GM18508 (cell line): ENCODE measurements at regions not wholly inside any gene's neighbourhood (a gene's known extent, or its start where the extent isn't known, plus 50 kb on each side); places are given as distances from the start of the nearest gene placed in this dataset.

Experiments used
- ATAC-seq: cut with Tn5 transposase; IDR thresholded peaks from one replicate; pipeline ENCODE4 v1.9.1; 2021; ENCODE audit warnings: moderate number of reproducible peaks; ENCODE audit not compliant: insufficient read depth, unreplicated experiment

- no peak for ATAC-seq
Observed at GRCh38 chr16:51427085-51427484, 276.0 kb upstream of the SALL1 start.

- ATAC-seq: no peak
Observed at GRCh38 chr16:51426276-51426675, 275.2 kb upstream of the SALL1 start.

- no peak for ATAC-seq
Observed at GRCh38 chr16:51420247-51420646, 269.2 kb upstream of the SALL1 start.

GRCh38 chr16:51419768-51420167 is 268.7 kb upstream of the SALL1 start:
- ATAC-seq: no peak

- ATAC-seq: no peak
Observed at GRCh38 chr16:51418258-51418657, 267.2 kb upstream of the SALL1 start.

GRCh38 chr16:51416926-51417325 is 265.9 kb upstream of the SALL1 start:
- ATAC-seq: no peak

GRCh38 chr16:51410125-51410524 is 259.1 kb upstream of the SALL1 start:
- ATAC-seq: no peak

GRCh38 chr16:51409001-51409675 is 258.1 kb upstream of the SALL1 start:
- no peak for ATAC-seq

- no peak for ATAC-seq
Observed at GRCh38 chr16:51408357-51408756, 257.3 kb upstream of the SALL1 start.

GRCh38 chr16:51407921-51408320 is 256.9 kb upstream of the SALL1 start:
- no peak for ATAC-seq

- ATAC-seq: peak; percentile 52
Observed at GRCh38 chr16:51407199-51407598, 256.1 kb upstream of the SALL1 start.

GRCh38 chr16:51405361-51405760 is 254.3 kb upstream of the SALL1 start:
- ATAC-seq: no peak

- ATAC-seq: no peak
Observed at GRCh38 chr16:51404386-51404785, 253.3 kb upstream of the SALL1 start.

GRCh38 chr16:51402785-51403184 is 251.7 kb upstream of the SALL1 start:
- ATAC-seq: no peak

- no peak for ATAC-seq
Observed at GRCh38 chr16:51402298-51402697, 251.2 kb upstream of the SALL1 start.

- ATAC-seq: no peak
Observed at GRCh38 chr16:51401673-51402072, 250.6 kb upstream of the SALL1 start.

GRCh38 chr16:51399908-51400670 is 249.0 kb upstream of the SALL1 start:
- ATAC-seq: no peak

GRCh38 chr16:51394421-51394820 is 243.4 kb upstream of the SALL1 start:
- ATAC-seq: no peak

GRCh38 chr16:51393381-51394005 is 242.4 kb upstream of the SALL1 start:
- ATAC-seq: no peak

- no peak for ATAC-seq
Observed at GRCh38 chr16:51392521-51393187, 241.6 kb upstream of the SALL1 start.
